Psoas muscle (tissue), 7 donors: ENCODE measurements at regions not wholly inside any gene's neighbourhood (a gene's known extent, or its start where the extent isn't known, plus 50 kb on each side); places are given as distances from the start of the nearest gene placed in this dataset.

Experiments used
- ATAC-seq, 4 donors: fragments of 200-7000 bp; cut with Tn5 transposase; one replicate each; pipeline ENCODE4 v1.9.1; 2020; ENCODE audit warnings: moderate library complexity in 3 of 4, mild to moderate bottlenecking in 2 of 4
- DNase-seq, 2 donors: peaks; one replicate each; pipeline ENCODE4 v3.0.0-alpha.2; 2020
- H3K27ac ChIP-seq: fragments of 200-600 bp; one replicate; pipeline ENCODE4 v1.8.0; 2022
- H3K27me3 ChIP-seq, 3 donors: fragments of 200-600 bp in 1 of 3; one replicate each; pipeline versions ENCODE4 v1.6.1 to v1.8.0; 2013 to 2022; ENCODE audit warnings: low read length in 2 of 3, mild to moderate bottlenecking in 2 of 3, moderate library complexity in 1 of 3; ENCODE audit not compliant: insufficient read depth in 3 of 3
- H3K36me3 ChIP-seq, 2 donors: fragments of 200-600 bp in 1 of 2; one replicate each; pipeline versions ENCODE4 v1.6.1 to v1.8.0; 2013 to 2022; ENCODE audit warnings: low read depth in 1 of 2, mild to moderate bottlenecking in 1 of 2, moderate library complexity in 1 of 2; ENCODE audit not compliant: insufficient read depth in 1 of 2
- H3K4me1 ChIP-seq: fragments of 200-600 bp; one replicate; pipeline ENCODE4 v1.8.0; 2022
- H3K4me3 ChIP-seq: fragments of 200-600 bp; one replicate; pipeline ENCODE4 v1.8.0; 2022; ENCODE audit warnings: mild to moderate bottlenecking
- H3K9me3 ChIP-seq: fragments of 200-600 bp; one replicate; pipeline ENCODE4 v1.8.0; 2022
- CTCF ChIP-seq: fragments of 200-600 bp; IDR thresholded peaks from one replicate; pipeline ENCODE4 v1.8.0; 2022; ENCODE audit warnings: antibody characterized with exemption
- WGBS, 3 donors: extraction: QIAGEN DNeasy Blood & Tissue Kit; methylation state at CpG; one replicate each; pipeline versions ENCODE4 v1.1.6 to v1.1.7; 2013; 5-methylcytosine and 5-hydroxymethylcytosine counted together
- intact Hi-C, 2 donors: fragments of 100-400 bp; cut with DNase I; formaldehyde crosslinking; loops; one replicate each; pipeline versions ENCODE4 v1.11.0 to v1.14.2; 2022
- donor health status: healthy with polysubstance abuse.
- donor health status: DM: no; HTN: no; CAD: no; lungs with moderate emphysema.
- donor health status: Bipolar disorder and iron deficiency.
- donor health status: healthy.
- donor health status: DM: yes; HTN: yes; CAD: no.
- donor health status: DM: no; HTN: no; CAD: no.
- donor health status: DM: yes; HTN: yes; CAD: no.

- intact Hi-C loops, result no loop called here
- Histone ChIP-seq H3K27ac (no peak overlapping the region), H3K4me3 (no peak overlapping the region), H3K27me3 (no peaks in the 10 kb centered on the region), H3K36me3 (no peaks in the 10 kb centered on the region), H3K4me1 (no peaks in the 10 kb centered on the region), H3K9me3 (no peaks in the 10 kb centered on the region)
- 62 to 67% (median 66%) methylated on average over 5 of the region's 5 CpGs for WGBS, 3 donors
- TF ChIP-seq CTCF, result no peak
- no peak for ATAC-seq
- DNase-seq, result no peak
Measured at GRCh38 chr6:141610741-141611140, 522.0 kb upstream of the GJE1 start.

DNA sequence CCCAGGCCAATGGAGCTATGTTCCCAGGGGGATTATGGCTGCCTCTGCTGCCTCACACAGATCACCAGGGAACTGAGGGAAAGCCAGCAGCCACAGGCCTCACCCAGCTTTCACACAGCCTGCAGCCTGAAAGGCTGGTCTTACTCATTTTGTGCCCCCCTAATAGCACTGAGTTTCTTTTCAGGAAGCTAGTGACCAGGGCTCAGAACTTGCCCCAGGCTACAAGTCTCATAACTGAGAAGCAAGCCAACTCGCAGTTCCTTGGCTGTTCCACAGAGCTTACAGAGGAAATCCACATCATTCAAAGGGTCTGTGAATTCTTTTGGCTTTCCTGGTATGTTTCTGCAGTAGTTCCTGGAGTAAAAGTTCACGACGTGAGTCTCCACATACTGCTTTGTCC lies 524.8 kb upstream of the GJE1 start:
- H3K36me3 ChIP-seq, result no peaks in the 10 kb centered on the region
- no peak for DNase-seq
- H3K27me3 ChIP-seq, result no peaks in the 10 kb centered on the region
- no peaks in the 10 kb centered on the region for H3K4me1 ChIP-seq
- no peaks in the 10 kb centered on the region for H3K9me3 ChIP-seq
- intact Hi-C loops, result no loop called here
- no peak overlapping the region for H3K27ac ChIP-seq
- no peak overlapping the region for H3K4me3 ChIP-seq
- ATAC-seq, result no peak
- no peak for TF ChIP-seq CTCF
- 67 to 88% (median 74%) methylated on average over 3 of the region's 3 CpGs for WGBS, 3 donors

DNA sequence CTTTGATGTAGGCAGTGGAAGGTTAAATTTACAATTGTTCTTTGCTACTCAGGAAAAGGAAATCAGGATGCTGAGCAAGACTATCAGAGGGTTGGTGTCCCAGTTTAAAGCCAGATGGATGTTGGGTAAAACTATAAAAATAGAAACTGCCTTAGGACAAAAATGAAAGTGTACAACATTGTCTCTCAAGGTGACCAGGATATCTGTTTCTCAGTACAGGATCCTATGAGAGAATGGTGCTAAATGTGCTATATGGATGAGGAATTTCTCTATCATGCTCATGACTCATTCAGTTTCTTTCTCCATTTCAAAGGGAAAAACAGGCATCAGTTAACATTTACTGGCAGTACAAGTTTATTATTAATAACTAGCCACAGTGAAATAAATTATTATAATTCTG lies 534.2 kb upstream of the GJE1 start:
- Histone ChIP-seq H3K9me3 (no peaks in the 10 kb centered on the region), H3K4me1 (no peaks in the 10 kb centered on the region), H3K27me3 (no peaks in the 10 kb centered on the region), H3K36me3 (no peaks in the 10 kb centered on the region), H3K4me3 (no peak overlapping the region), H3K27ac (no peak overlapping the region)
- DNase-seq (no peak), ATAC-seq (no peak)
- intact Hi-C loops, result no loop called here
- no peak for TF ChIP-seq CTCF

GRCh38 chr6:141594874-141595273 lies 537.9 kb upstream of the GJE1 start:
- Histone ChIP-seq H3K4me3 (no peak overlapping the region), H3K27me3 (no peaks in the 10 kb centered on the region), H3K27ac (no peak overlapping the region), H3K9me3 (no peaks in the 10 kb centered on the region), H3K4me1 (no peaks in the 10 kb centered on the region), H3K36me3 (no peaks in the 10 kb centered on the region)
- DNase-seq (no peak), ATAC-seq (no peak)
- TF ChIP-seq CTCF, result no peak
- intact Hi-C loops, result no loop called here

DNA sequence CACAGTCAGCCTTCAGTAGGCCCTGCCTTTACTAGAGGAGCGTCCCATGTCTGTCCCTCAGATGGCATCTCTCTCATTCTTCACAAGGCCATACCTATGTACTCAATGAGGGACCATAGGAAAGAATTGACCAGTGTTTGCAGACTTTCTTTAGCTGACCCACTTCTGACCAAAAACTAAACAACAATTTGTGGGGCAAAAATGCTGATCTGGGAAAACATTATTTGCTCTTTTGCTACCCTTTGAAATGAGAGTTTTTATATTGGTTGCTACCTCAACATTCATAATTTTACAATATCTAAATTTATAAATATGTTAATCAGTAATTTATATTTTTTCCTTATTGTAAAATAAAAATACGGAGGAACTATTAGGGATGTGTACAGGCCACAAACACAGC lies 539.4 kb upstream of the GJE1 start:
- H3K9me3 ChIP-seq, result no peaks in the 10 kb centered on the region
- DNase-seq (no peak), ATAC-seq (no peak)
- no peak for TF ChIP-seq CTCF
- no peaks in the 10 kb centered on the region for H3K36me3 ChIP-seq
- intact Hi-C loops, result no loop called here
- no peak overlapping the region for H3K4me3 ChIP-seq
- H3K4me1 ChIP-seq, result no peaks in the 10 kb centered on the region
- no peak overlapping the region for H3K27ac ChIP-seq
- WGBS, 3 donors, result 95 to 96% (median 95%) methylated on average over 2 of the region's 2 CpGs
- H3K27me3 ChIP-seq, result no peaks in the 10 kb centered on the region
